ENCODE measurements at regions not wholly inside any gene's neighbourhood (a gene's known extent, or its start where the extent isn't known, plus 50 kb on each side); places are given as distances from the start of the nearest gene placed in this dataset.

GRCh38 chr3:106065831-106066230 lies 197.0 kb upstream of the CBLB start:
- no peak for TF ChIP-seq CTCF (IDR thresholded peaks at IDR 0.05)
- no peak for TF ChIP-seq POLR2A (IDR thresholded peaks at IDR 0.05)
- ATAC-seq = no peak

GRCh38 chr3:106067711-106068110 lies 198.9 kb upstream of the CBLB start:
- DNase-seq (no peak), ATAC-seq (no peak)
- Histone ChIP-seq H3K36me3 (replicated peaks in 1 of 2; ENCODE audit: insufficient read depth in 1 of 2, low read depth in 2 of 2) (no peaks in the 10 kb centered on the region), H3K9me3 (no peaks in the 10 kb centered on the region), H3K4me3 (no peak overlapping the region), H3K27me3 (no peaks in the 10 kb centered on the region), H3K4me1 (no peaks in the 10 kb centered on the region), H3K27ac (no peak overlapping the region)
- intact Hi-C loops (cut with DNase I) = no loop called here
- TF ChIP-seq CTCF (IDR thresholded peaks at IDR 0.05) = no peak
- no peak for TF ChIP-seq POLR2A (IDR thresholded peaks at IDR 0.05)
- 61 to 72% methylated on average over 3 of the region's 3 CpGs for WGBS, 2 donors

More at GRCh38 chr3:106065831-106066230, 197.0 kb upstream of the CBLB start:
- H3K4me3 ChIP-seq = no peak overlapping the region
- intact Hi-C loops (cut with DNase I) = no loop called here
- H3K36me3 ChIP-seq (replicated peaks in 1 of 2; ENCODE audit: insufficient read depth in 1 of 2, low read depth in 2 of 2) = no peaks in the 10 kb centered on the region
- H3K4me1 ChIP-seq = no peaks in the 10 kb centered on the region
- no peaks in the 10 kb centered on the region for H3K9me3 ChIP-seq
- H3K27me3 ChIP-seq = no peaks in the 10 kb centered on the region
- H3K27ac ChIP-seq = no peak overlapping the region
- DNase-seq = no peak

- TF ChIP-seq CTCF (IDR thresholded peaks at IDR 0.05) (no peak), POLR2A (IDR thresholded peaks at IDR 0.05) (no peak)
- no peaks in the 10 kb centered on the region for H3K27me3 ChIP-seq
- no peak for ATAC-seq
- no peak for DNase-seq
- 54 to 63% methylated on average over 1 of the region's 1 CpG for WGBS, 2 donors
- intact Hi-C loops (cut with DNase I) = no loop called here
- H3K4me1 ChIP-seq = no peaks in the 10 kb centered on the region
- H3K36me3 ChIP-seq (replicated peaks in 1 of 2; ENCODE audit: insufficient read depth in 1 of 2, low read depth in 2 of 2) = no peaks in the 10 kb centered on the region
- H3K4me3 ChIP-seq = no peak overlapping the region
- no peak overlapping the region for H3K27ac ChIP-seq
- no peaks in the 10 kb centered on the region for H3K9me3 ChIP-seq
Observed at GRCh38 chr3:106068381-106068780, 199.6 kb upstream of the CBLB start.

- no peak for ATAC-seq
- Histone ChIP-seq H3K27ac (no peak overlapping the region), H3K36me3 (replicated peaks in 1 of 2; ENCODE audit: insufficient read depth in 1 of 2, low read depth in 2 of 2) (no peaks in the 10 kb centered on the region), H3K9me3 (no peaks in the 10 kb centered on the region), H3K4me3 (no peak overlapping the region), H3K4me1 (no peaks in the 10 kb centered on the region), H3K27me3 (no peaks in the 10 kb centered on the region)
- 70 to 84% methylated on average over 2 of the region's 2 CpGs for WGBS, 2 donors
- TF ChIP-seq POLR2A (IDR thresholded peaks at IDR 0.05) (no peak), CTCF (IDR thresholded peaks at IDR 0.05) (no peak)
- no peak for DNase-seq
- intact Hi-C loops (cut with DNase I) = no loop called here
Observed at GRCh38 chr3:106068795-106069194, 200.0 kb upstream of the CBLB start.

- Histone ChIP-seq H3K36me3 (replicated peaks in 1 of 2; ENCODE audit: insufficient read depth in 1 of 2, low read depth in 2 of 2) (no peaks in the 10 kb centered on the region), H3K4me3 (no peak overlapping the region), H3K27me3 (no peaks in the 10 kb centered on the region), H3K27ac (no peak overlapping the region), H3K4me1 (no peaks in the 10 kb centered on the region), H3K9me3 (no peaks in the 10 kb centered on the region)
- DNase-seq = no peak
- TF ChIP-seq POLR2A (IDR thresholded peaks at IDR 0.05) (no peak), CTCF (IDR thresholded peaks at IDR 0.05) (no peak)
- no peak for ATAC-seq
- WGBS, 2 donors = 77 to 81% methylated on average over 3 of the region's 3 CpGs
- intact Hi-C loops (cut with DNase I) = no loop called here
Observed at GRCh38 chr3:106070187-106070586, 201.4 kb upstream of the CBLB start.

All from body of pancreas (tissue), 4 donors.